Stimulated activated naive CD8-positive, alpha-beta T cell treated with anti-CD3 and anti-CD28 coated beads, Interleukin-15, amount 100 ng/mL, for 72 hours (primary cell): ENCODE measurements at regions not wholly inside any gene's neighbourhood (a gene's known extent, or its start where the extent isn't known, plus 50 kb on each side); places are given as distances from the start of the nearest gene placed in this dataset.

Experiments
- ATAC-seq: fragments of 150-1000 bp; cut with Tn5 transposase; 2 replicates; pipeline ENCODE4 v1.10.0; 2021; ENCODE audit warnings: mild to moderate bottlenecking, moderate library complexity
- DNase-seq, 2 donors: peaks; one replicate each; pipeline ENCODE4 v3.0.0; 2021 to 2022
- H3K27ac Mint-ChIP-seq, 2 donors: one replicate each; pipeline ENCODE4 v1.8.0; 2022; ENCODE audit warnings: mild to moderate bottlenecking in 2 of 2, mixed read lengths in 2 of 2, moderate library complexity in 2 of 2
- H3K27me3 Mint-ChIP-seq: one replicate; pipeline ENCODE4 v1.8.0; 2022; ENCODE audit warnings: mixed read lengths
- H3K4me1 Mint-ChIP-seq: one replicate; pipeline ENCODE4 v1.8.0; 2022; ENCODE audit warnings: mild to moderate bottlenecking, mixed read lengths
- H3K4me3 Mint-ChIP-seq, 2 donors: one replicate each; pipeline ENCODE4 v1.8.0; 2022; ENCODE audit warnings: mild to moderate bottlenecking in 2 of 2, mixed read lengths in 2 of 2, moderate library complexity in 1 of 2
- H3K9me3 Mint-ChIP-seq, 2 donors: one replicate each; pipeline ENCODE4 v1.8.0; 2022; ENCODE audit warnings: mixed read lengths in 2 of 2

DNA sequence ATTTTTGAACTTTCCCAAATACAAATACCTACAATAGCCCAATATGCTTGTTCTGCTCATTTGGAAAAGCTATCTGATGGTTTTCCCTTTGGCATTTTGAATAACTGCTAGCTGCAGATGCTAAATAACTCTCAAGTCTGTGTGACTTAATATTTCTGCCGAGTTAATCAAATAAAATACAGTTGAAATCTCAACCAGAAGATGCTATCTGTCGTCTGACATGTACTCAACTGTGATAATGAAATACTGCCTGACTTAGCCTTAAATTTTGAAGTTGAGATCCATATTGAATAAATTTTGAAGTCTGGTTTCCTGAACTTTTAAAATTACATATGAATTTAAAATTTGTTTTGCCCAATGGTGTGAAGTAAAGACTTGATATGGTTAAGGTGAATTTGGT is 204.4 kb upstream of the MEX3C start:
- no peak for DNase-seq
- Mint-ChIP-seq H3K9me3 (no peaks in the 10 kb centered on the region), H3K27me3 (peaks cover 31% of the 10 kb centered on the region), H3K4me3 (no peak overlapping the region), H3K4me1 (no peaks in the 10 kb centered on the region), H3K27ac (no peak overlapping the region)
- ATAC-seq, result no peak

DNA sequence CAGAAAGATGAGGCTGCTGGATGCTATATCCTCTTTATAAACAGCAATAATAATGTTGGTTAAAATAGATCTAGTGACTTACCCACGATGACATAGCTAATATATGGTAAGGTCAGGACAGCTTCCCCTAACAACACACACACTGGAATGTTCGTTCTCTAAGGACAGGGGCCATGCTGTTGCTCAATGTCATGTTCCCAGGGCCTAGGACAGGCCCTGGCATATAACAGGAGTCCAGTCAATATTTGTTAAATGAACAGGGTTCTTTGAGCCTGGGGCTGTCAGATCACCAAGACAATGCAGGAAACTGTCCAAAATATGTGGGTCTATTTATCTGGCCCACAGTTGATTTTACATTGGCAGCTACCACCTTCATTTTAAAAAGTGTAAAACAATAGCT is 207.1 kb upstream of the MEX3C start:
- no peak overlapping the region for H3K4me3 Mint-ChIP-seq
- ATAC-seq (no peak), DNase-seq (no peak)
- no peaks in the 10 kb centered on the region for H3K9me3 Mint-ChIP-seq
- peaks cover 41% of the 10 kb centered on the region for H3K27me3 Mint-ChIP-seq
- no peak overlapping the region for H3K27ac Mint-ChIP-seq
- no peaks in the 10 kb centered on the region for H3K4me1 Mint-ChIP-seq

DNA sequence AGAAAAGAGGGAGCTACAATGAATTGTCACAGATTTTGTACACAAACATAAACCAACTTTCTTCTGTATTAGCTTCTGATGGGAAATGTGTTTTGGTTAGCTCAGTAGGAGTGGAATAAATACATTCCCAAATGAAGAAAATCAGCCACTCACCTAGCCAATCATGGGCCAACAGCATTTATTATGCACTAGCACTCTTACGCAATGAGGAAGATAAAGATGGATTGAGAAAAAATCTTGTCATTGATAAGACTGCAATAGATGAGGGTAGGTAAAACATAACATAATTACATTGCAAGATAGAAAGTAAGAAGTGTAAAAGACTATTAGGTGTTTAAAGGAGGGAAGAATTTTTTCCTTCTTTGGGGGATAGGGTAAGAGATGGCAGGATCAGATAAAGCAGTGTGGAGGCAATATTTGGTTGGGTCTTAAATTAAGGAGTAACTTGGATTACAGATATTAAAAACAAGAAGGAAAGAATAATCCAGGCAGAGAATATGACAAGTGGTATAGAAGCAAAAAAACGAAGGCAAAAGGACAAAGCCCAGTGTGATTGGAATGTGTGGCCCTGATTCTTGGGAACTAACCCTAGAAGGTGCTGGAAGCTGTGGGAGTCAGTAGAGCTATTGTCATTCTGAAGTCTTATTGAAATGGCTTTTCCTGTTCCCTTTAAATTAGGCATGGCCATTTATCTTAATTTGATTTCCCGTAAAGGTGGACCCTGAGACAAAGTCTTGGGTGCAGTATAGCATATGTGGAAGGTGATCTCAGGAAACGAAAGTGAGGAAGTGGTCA is 208.4 kb upstream of the MEX3C start:
- Mint-ChIP-seq H3K4me3 (no peak overlapping the region), H3K27ac (peak overlapping the region in 1 of 2 donors; percentile 10), H3K4me1 (no peaks in the 10 kb centered on the region), H3K27me3 (peaks cover 43% of the 10 kb centered on the region), H3K9me3 (no peaks in the 10 kb centered on the region)
- ATAC-seq (no peak), DNase-seq (no peak)

DNA sequence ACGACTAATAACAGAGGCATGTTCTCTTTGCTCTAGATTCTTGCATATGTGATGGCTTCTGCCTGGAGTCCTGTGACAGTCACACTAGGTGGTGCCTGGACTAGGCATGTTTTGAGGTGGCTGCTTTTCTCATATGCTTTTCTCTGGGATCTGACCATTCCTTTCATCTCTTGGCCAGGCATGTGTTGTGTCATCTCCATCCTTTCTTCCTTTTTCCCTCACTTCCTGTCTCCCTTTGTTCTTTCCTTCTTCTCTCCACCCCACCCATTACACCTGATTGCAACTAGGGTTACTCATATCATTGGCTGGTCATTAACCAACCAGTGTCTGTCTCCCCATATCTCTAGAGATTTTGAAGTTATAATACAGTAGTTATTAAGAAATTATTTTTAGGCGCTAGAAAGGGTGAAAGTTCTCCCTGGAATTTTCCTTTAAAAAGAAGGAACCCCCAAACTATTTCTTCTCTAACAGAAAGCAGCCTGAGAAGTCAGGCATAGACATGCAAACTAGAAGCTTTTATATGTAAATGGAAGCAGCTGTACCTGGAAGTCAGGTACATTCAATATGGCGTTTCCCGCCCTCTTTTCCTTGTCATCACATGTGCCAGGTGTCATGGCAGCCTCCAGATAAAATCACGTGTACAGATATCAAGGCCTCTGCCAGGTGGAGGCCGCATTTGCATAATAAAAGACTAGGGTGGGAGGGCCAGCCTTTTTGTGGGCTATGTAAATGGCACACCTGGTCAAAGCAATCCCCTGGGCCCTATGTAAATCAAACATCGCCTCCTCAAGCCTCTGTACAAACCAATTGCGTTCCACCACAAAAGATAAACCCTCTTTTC is 220.4 kb upstream of the MEX3C start:
- DNase-seq (no peak), ATAC-seq (no peak)
- no peak overlapping the region for H3K27ac Mint-ChIP-seq
- no peaks in the 10 kb centered on the region for H3K9me3 Mint-ChIP-seq
- H3K4me1 Mint-ChIP-seq, result no peaks in the 10 kb centered on the region
- peaks cover 5% of the 10 kb centered on the region for H3K27me3 Mint-ChIP-seq
- H3K4me3 Mint-ChIP-seq, result no peak overlapping the region

DNA sequence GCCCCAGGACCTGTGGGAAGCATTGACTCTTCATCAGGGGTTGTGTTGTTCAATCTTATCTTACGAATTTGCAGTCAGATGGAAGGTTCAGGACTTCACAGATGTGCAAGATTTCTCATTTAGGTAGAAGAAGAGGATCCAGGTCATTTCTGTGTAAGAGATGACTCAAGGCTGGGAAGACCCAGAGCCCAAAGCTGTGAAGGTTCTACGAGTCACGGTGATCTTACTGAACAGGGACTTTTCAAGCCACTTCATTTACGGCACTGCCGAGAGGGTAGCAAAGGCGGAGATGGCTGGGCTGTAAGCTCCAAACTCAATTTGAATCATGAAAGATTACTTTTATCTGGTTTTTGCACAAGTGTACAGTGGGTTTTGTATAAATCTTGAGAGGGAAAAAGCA is 228.0 kb upstream of the MEX3C start:
- H3K27ac Mint-ChIP-seq, result no peak overlapping the region
- H3K9me3 Mint-ChIP-seq, result no peaks in the 10 kb centered on the region
- ATAC-seq (peak; percentile 39), DNase-seq (no peak)
- no peak overlapping the region for H3K4me3 Mint-ChIP-seq
- H3K4me1 Mint-ChIP-seq, result no peaks in the 10 kb centered on the region
- H3K27me3 Mint-ChIP-seq, result peaks cover 12% of the 10 kb centered on the region

DNA sequence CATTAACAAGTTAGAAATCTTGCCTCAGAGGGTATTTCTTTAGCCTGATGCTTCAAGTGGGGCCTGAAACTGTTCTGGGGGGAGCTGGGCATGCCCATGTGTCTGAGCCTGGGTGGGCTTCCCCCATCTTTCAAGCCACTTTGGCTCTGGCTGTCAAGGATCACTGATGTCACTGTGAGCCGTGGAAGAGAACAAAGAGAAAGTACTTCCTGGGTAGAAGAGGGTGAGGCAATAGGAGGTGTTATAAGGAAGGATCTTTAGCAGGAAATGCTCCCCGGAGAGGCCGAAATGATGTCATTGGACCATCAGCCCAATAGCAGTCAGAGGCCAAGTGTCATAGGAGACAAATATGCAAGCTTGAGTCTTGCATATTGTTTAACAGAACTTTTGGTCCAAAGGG is 228.4 kb upstream of the MEX3C start:
- Mint-ChIP-seq H3K4me3 (no peak overlapping the region), H3K4me1 (no peaks in the 10 kb centered on the region), H3K27me3 (peaks cover 12% of the 10 kb centered on the region), H3K9me3 (no peaks in the 10 kb centered on the region), H3K27ac (no peak overlapping the region)
- DNase-seq, result no peak
- ATAC-seq, result no peak

DNA sequence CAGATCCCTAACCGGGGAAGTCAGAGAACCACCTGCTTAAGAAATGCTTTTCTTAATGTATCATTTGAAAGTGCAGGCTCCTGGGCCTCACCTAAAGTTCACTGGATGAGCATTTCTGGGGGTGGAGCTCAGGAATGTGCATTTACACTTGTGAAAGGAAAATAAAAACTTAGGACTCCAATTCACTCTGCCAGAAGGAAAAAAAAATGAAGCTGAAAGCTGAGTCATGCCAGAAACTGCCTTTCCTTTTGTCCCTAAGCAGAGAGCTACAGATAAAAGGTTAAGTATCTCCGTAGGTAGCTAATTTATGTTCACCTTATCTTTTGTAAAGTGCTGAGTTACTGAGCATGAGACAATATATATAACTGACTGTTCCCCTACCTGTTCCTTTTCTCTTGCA is 229.5 kb upstream of the MEX3C start:
- peaks cover 14% of the 10 kb centered on the region for H3K27me3 Mint-ChIP-seq
- DNase-seq (no peak), ATAC-seq (no peak)
- no peak overlapping the region for H3K27ac Mint-ChIP-seq
- no peaks in the 10 kb centered on the region for H3K4me1 Mint-ChIP-seq
- H3K9me3 Mint-ChIP-seq, result peaks cover 0 to 2% of the 10 kb centered on the region in 2 donors
- no peak overlapping the region for H3K4me3 Mint-ChIP-seq

DNA sequence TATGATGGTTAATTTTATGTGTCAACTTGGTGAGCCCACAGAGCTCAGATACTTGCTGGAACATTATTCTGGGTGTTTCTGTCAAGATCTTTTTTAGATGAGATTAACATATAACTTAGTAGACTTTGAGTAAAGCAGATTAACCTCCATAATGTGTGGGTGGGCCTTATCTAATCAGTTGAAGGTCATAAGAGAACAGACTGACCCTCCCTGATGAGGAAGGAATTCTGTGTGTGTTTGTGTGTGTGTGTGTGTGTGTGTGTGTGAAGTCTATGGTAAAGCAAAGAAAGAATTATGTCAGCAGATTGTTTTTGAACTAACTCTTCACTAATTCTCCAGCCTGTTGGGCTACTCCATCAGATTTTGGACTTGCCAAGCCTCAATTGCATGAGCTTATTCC is 232.2 kb upstream of the MEX3C start:
- Mint-ChIP-seq H3K27ac (no peak overlapping the region), H3K4me3 (no peak overlapping the region), H3K9me3 (peaks cover 0 to 9% of the 10 kb centered on the region in 2 donors), H3K27me3 (peaks cover 19% of the 10 kb centered on the region), H3K4me1 (no peaks in the 10 kb centered on the region)
- ATAC-seq (no peak), DNase-seq (no peak)

DNA sequence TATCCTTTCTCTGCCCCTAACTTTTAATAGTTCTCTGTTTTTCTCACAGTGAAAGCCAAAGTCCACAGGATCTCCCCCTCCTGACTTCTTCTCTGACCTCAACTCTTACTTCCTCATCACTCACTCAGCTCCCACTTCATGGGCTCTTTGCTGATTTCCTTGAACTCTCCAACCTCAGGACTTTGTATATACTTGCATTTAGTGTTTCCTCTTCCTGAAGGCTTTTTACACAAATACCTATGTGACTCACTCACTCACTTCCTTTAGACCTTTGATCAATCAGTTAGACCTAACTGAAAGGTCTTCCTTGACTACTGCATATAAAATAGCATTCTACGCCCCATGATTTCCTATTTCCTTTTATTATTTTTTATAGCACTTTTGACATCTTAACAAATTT is 233.1 kb upstream of the MEX3C start:
- Mint-ChIP-seq H3K27me3 (peaks cover 11% of the 10 kb centered on the region), H3K4me3 (no peak overlapping the region), H3K9me3 (peaks cover 0 to 9% of the 10 kb centered on the region in 2 donors), H3K4me1 (no peaks in the 10 kb centered on the region), H3K27ac (no peak overlapping the region)
- ATAC-seq (no peak), DNase-seq (no peak)

DNA sequence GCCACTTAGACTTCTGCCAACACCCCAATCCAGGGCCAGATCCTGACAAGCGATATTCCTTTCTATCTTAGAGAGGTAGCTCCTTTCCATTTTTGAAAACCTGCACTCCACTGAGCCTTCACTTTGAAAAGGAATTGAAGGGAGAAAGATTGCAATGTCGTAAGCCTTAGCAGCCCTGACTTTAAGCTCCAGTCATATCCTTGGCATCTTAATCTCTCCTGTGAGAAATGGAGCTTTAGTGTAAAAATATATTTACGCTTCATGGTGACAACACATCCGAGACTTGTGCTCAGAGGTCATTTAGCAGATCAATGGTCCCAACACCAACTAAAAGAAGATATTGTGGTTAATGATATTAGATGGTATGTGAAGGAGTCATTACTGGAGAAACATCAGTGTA is 235.8 kb upstream of the MEX3C start:
- Mint-ChIP-seq H3K4me3 (no peak overlapping the region), H3K27me3 (peaks cover 31% of the 10 kb centered on the region), H3K4me1 (peaks cover 11% of the 10 kb centered on the region), H3K9me3 (peaks cover 4 to 16% of the 10 kb centered on the region in 2 donors), H3K27ac (no peak overlapping the region)
- DNase-seq, result no peak
- no peak for ATAC-seq

DNA sequence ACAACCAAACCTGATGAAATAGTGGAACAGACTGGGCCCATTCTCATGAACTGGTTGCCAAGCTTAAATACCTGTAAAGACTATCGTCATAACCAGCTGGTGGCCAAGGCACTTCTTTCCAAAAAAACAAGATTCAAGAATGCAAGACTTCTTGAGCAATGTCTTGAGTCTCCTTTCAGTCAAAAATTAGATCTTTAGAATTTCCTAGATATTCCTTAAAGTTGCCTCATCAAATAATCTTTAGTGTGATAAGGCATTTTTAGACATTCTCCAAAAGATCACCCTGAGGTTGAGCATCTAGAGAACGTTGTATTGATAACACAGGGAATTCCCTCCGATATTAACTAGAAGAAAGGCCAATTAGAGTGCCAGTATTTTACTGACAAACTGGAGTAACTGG is 236.4 kb upstream of the MEX3C start:
- Mint-ChIP-seq H3K27ac (no peak overlapping the region), H3K4me3 (no peak overlapping the region), H3K4me1 (peaks cover 11% of the 10 kb centered on the region), H3K9me3 (peaks cover 4 to 16% of the 10 kb centered on the region in 2 donors), H3K27me3 (peaks cover 36% of the 10 kb centered on the region)
- ATAC-seq (no peak), DNase-seq (no peak)

DNA sequence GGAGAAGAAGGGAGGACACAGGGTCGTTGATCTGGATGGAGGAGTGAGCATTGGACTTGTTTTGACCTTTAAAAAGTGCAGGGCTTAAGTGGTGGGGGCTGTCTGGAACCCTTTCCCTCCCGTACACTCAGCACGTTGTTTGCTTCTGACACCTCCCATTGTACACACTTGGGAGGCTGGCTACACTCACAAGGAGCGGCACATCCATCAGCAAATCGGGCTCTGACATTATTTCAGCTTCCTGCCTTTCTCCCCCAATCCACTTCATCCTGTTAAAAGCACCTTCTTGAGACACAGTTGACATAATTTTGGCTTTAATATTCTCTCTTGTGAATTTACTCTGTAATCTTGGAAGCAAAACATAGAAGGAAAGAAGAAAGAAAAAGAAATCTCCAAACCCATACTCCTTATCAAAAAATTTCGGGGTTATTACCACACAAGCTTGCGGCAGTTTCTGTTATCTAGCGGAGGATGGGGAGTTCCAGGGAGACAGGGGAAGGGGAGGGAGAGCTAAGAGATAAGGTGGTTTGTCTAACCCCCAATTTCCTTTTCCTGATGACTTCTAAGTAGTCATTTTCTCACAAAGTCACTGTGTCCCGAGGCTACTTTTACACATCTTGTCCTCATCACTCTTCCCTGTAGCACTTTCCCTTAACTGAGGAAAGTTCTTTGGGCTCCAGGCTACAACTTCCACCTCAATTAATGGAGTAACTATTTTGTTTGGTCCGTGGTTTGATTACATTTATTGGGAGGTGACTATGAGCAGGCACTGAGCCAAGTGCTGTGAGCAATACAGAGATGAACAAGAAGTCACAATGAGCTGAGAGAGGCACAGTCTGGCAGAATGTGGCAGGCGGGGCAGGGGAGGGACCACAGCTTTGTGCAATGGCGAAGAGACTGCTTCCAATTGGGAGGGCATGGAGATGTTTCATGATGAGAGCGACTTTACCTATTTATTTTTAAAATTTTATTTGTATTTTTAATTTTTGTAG is 240.1 kb upstream of the MEX3C start:
- no peak for ATAC-seq
- Mint-ChIP-seq H3K4me3 (no peak overlapping the region), H3K27ac (no peak overlapping the region), H3K4me1 (peaks cover 11% of the 10 kb centered on the region), H3K9me3 (peaks cover 4 to 9% of the 10 kb centered on the region in 2 donors), H3K27me3 (peaks cover 41% of the 10 kb centered on the region)
- no peak for DNase-seq

DNA sequence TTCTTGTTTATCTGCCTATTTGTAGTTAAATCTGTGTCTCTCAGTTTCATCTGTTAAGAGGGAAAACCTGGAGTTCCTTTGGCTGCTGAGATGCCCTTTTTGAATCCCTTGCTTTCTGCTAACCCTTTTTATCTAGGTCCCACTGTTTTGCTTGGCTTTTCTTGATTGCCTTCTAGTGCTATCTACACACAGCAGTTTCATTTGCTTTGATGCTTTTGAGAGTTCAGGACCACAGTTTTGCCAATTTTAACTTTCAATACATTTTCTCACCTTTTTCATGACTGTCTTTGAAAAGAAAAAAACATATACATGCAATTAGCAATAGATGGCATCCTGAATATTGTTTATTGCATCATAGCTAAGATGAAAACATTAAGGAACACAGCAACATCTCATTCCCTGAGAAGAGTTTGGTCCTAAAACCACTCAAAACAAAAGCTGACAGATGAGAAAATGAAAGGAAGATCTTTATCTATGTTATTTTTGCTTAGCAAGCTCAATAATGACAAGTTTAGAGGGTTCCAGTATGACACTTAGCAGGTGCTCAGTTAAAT is 241.4 kb upstream of the MEX3C start:
- H3K27ac Mint-ChIP-seq, result no peak overlapping the region
- peaks cover 11% of the 10 kb centered on the region for H3K4me1 Mint-ChIP-seq
- no peak for ATAC-seq
- DNase-seq, result no peak
- no peak overlapping the region for H3K4me3 Mint-ChIP-seq
- peaks cover 4 to 8% of the 10 kb centered on the region in 2 donors for H3K9me3 Mint-ChIP-seq
- H3K27me3 Mint-ChIP-seq, result peaks cover 54% of the 10 kb centered on the region

DNA sequence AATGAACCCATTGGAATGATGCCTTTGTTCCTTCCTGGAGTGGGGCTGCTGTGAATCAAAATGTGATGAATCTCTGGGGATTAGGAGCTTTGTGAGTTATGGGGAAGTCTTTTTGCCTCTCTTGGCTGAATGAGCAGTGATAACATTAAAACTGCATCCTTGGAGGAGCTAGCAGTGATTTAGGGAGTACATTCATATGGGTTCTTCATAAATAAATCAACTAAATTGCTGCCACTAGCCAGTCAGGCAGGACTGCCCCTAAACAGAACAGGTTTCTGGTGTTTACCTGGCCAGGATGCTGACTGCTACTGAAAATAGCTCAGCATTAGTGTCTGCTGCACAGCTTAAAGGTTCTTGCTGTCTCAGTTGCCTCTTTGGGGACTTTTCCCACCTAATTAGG is 244.5 kb upstream of the MEX3C start:
- H3K4me3 Mint-ChIP-seq, result no peak overlapping the region
- peaks cover 7% of the 10 kb centered on the region for H3K4me1 Mint-ChIP-seq
- H3K27me3 Mint-ChIP-seq, result peaks cover 51% of the 10 kb centered on the region
- ATAC-seq (no peak), DNase-seq (no peak)
- peaks cover 0 to 1% of the 10 kb centered on the region in 2 donors for H3K9me3 Mint-ChIP-seq
- H3K27ac Mint-ChIP-seq, result no peak overlapping the region

DNA sequence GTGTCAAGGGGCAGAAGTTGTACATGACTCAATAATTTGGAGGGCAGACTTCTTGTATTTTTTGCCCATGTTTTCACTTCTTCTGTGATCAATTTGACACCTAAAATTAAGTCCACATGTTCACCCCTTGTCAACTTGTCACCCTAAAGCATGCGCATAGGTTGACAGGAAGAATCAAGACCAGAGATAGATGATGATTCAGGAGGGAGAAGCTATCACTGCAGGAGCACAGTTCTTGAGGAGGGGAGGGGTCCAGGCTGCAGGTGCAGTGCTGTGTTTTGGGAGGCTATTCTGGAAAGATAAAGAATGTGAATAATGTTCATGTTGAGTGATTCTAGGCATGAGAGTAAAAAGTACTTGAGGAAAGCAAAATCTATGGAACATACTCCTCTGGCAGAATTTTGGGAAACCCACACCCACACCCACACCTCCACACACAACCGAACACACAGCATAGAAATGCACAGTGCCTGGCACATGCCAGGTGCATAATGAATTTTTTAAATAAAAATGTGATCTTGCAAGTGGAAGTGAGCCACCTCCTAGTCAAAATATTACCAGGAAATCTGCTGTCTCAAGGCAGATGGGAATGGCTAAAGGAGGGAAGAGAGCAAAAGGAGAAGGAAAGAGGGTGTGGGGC is 249.2 kb upstream of the MEX3C start:
- H3K4me3 Mint-ChIP-seq, result no peak overlapping the region
- ATAC-seq, result no peak
- H3K4me1 Mint-ChIP-seq, result no peaks in the 10 kb centered on the region
- H3K9me3 Mint-ChIP-seq, result no peaks in the 10 kb centered on the region
- H3K27me3 Mint-ChIP-seq, result peaks cover 40% of the 10 kb centered on the region
- no peak for DNase-seq
- no peak overlapping the region for H3K27ac Mint-ChIP-seq
